ENCODE measurements at regions not wholly inside any gene's neighbourhood (a gene's known extent, or its start where the extent isn't known, plus 50 kb on each side); places are given as distances from the start of the nearest gene placed in this dataset.

DNA sequence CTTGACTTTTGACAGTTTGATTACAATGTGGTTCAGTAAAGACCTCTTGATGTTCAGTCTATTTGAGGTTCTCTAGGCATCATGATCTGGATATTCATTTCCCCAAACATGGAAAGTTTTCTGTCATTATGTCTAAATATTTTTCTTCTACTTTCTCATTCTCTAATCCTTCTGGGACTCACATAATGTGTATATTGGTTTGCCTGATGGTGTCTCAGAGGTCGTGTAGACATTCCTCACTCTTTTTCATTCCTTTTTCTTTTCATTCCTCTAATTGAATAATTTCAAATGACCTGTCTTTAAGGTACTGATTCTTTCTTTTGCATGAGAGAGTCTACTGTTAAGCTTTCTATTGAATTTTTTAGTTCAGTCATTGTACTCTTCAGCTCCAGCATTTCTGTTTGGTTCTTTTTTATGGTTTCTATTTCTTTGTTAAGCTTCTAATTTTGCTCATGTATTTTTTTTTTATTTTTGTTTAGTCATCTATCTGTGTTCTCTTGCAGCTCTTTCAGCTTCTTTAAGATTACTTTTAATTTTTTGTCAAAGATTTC lies 158.4 kb downstream of the GDAP2 start:
- TF ChIP-seq CTCF (conservative IDR thresholded peaks at IDR 0.05; ENCODE audit: low read depth, low read length) = no peak
- no peak for TF ChIP-seq EZH2 (IDR thresholded peaks at IDR 0.05; ENCODE audit: borderline replicate concordance, low read depth, low read length, poor library complexity, severe bottlenecking)
